ENCODE measurements at regions not wholly inside any gene's neighbourhood (a gene's known extent, or its start where the extent isn't known, plus 50 kb on each side); places are given as distances from the start of the nearest gene placed in this dataset.

- BruUV-seq (replicated peaks), result no TSS peak
- intact Hi-C loops (cut with micrococcal nuclease), result no loop called here
- FAIRE-seq (no peak), DNase-seq (ENCODE audit: low read depth, low spot score) (no peak)
- H2AFZ ChIP-seq (ENCODE audit: low read depth, low read length), result no peak overlapping the region
- CTCF ChIA-PET, result no interaction called here
- no peak overlapping the region for H3K4me3 ChIP-seq (replicated peaks in 1 of 3; ENCODE audit: insufficient read depth in 1 of 3, low read depth in 1 of 3, low read length in 3 of 3)
- H3K27me3 ChIP-seq (ENCODE audit: control insufficient read depth in 2 of 2, insufficient read depth in 2 of 2, low read length in 2 of 2), result no peaks in the 10 kb centered on the region
- no peaks in the 10 kb centered on the region for H3K79me2 ChIP-seq (ENCODE audit: control insufficient read depth, insufficient read depth, low read length)
- dilution Hi-C loops (cut with MboI; ENCODE audit: extremely low pct_ligation_motif_present, low sequenced_read_pairs), result no loop called here
- no peak overlapping the region for H3K9ac ChIP-seq (replicated peaks; ENCODE audit: extremely low read depth, insufficient read depth, low read length)
- POLR2A ChIA-PET, result no interaction called here
- H3K36me3 ChIP-seq (ENCODE audit: control insufficient read depth in 2 of 2, extremely low read depth in 1 of 2, insufficient read depth in 2 of 2, low read length in 2 of 2), result no peaks in the 10 kb centered on the region
- no peaks in the 10 kb centered on the region for H3K4me1 ChIP-seq (ENCODE audit: control insufficient read depth, extremely low read depth, insufficient read depth, low read length)
- H4K20me1 ChIP-seq (replicated peaks; ENCODE audit: control insufficient read depth, extremely low read depth, insufficient read depth, low read length), result no peaks in the 10 kb centered on the region
- H3K4me2 ChIP-seq (ENCODE audit: insufficient read depth, low read length), result no peak overlapping the region
- no peak overlapping the region for H3K27ac ChIP-seq (ENCODE audit: insufficient read depth, low read depth, low read length)
- no peaks in the 10 kb centered on the region for H3K9me3 ChIP-seq (replicated peaks; ENCODE audit: control insufficient read depth, insufficient read depth, low read length)
- H3K9me1 ChIP-seq (replicated peaks; ENCODE audit: control insufficient read depth, extremely low read depth, insufficient read depth, low read length), result no peaks in the 10 kb centered on the region
- TF ChIP-seq GATA2 (IDR thresholded peaks at IDR 0.05; ENCODE audit: insufficient read depth, insufficient read length, low read depth, low read length) (no peak), POLR2AphosphoS5 (IDR thresholded peaks at IDR 0.05; ENCODE audit: insufficient read depth, low read depth, low read length) (no peak), FOS (IDR thresholded peaks at IDR 0.05; ENCODE audit: borderline replicate concordance, insufficient read depth, low read length) (no peak), POLR2A (IDR thresholded peaks at IDR 0.05; ENCODE audit: low read depth, low read length) (no peak), EZH2 (IDR thresholded peaks at IDR 0.05; ENCODE audit: borderline replicate concordance, low read depth, low read length, severe bottlenecking) (no peak), MYC (IDR thresholded peaks at IDR 0.05; ENCODE audit: low read depth, low read length) (no peak), JUN (IDR thresholded peaks at IDR 0.05; ENCODE audit: borderline replicate concordance, insufficient read depth, insufficient read length, low read depth) (no peak)
Observed at GRCh38 chrX:65941775-65942174, 98.1 kb downstream of the VSIG4 start.

DNA sequence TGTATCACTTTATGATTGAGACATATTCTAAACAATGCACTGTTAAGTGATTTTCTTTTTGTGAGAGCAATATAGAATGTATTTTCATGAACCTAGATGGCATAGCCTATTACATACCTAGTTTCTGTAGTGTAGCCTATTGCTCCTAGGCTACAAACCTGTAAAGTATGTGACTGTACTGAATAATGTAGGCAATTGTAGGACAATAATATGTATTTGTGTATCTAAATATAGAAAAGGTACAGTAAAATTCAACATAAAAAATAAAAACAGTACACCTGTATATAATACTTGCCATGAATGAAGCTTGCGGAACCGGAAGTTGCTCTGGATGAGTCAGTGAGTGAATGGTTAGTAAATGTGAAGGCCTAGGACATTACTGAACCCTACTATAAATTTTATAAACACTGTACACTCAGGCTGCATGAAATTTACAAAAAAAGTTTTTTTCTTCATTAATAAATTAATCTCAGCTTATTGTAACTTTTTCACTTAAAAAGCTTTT lies 106.7 kb downstream of the VSIG4 start:
- ChIA-PET POLR2A (no interaction called here), CTCF (no interaction called here)
- Histone ChIP-seq H4K20me1 (replicated peaks; ENCODE audit: control insufficient read depth, extremely low read depth, insufficient read depth, low read length) (no peaks in the 10 kb centered on the region), H3K9me1 (replicated peaks; ENCODE audit: control insufficient read depth, extremely low read depth, insufficient read depth, low read length) (no peaks in the 10 kb centered on the region), H3K4me1 (ENCODE audit: control insufficient read depth, extremely low read depth, insufficient read depth, low read length) (no peaks in the 10 kb centered on the region), H3K79me2 (ENCODE audit: control insufficient read depth, insufficient read depth, low read length) (no peaks in the 10 kb centered on the region), H3K9ac (replicated peaks; ENCODE audit: extremely low read depth, insufficient read depth, low read length) (no peak overlapping the region), H3K4me2 (ENCODE audit: insufficient read depth, low read length) (no peak overlapping the region), H3K4me3 (replicated peaks in 1 of 3; ENCODE audit: insufficient read depth in 1 of 3, low read depth in 1 of 3, low read length in 3 of 3) (no peak overlapping the region), H3K27ac (ENCODE audit: insufficient read depth, low read depth, low read length) (no peak overlapping the region), H3K36me3 (ENCODE audit: control insufficient read depth in 2 of 2, extremely low read depth in 1 of 2, insufficient read depth in 2 of 2, low read length in 2 of 2) (no peaks in the 10 kb centered on the region), H3K9me3 (replicated peaks; ENCODE audit: control insufficient read depth, insufficient read depth, low read length) (no peaks in the 10 kb centered on the region), H3K27me3 (ENCODE audit: control insufficient read depth in 2 of 2, insufficient read depth in 2 of 2, low read length in 2 of 2) (no peaks in the 10 kb centered on the region), H2AFZ (ENCODE audit: low read depth, low read length) (no peak overlapping the region)
- TF ChIP-seq MYC (IDR thresholded peaks at IDR 0.05; ENCODE audit: low read depth, low read length), result no peak
- no peak for TF ChIP-seq FOS (IDR thresholded peaks at IDR 0.05; ENCODE audit: borderline replicate concordance, insufficient read depth, low read length)
- TF ChIP-seq, protein P1, sequence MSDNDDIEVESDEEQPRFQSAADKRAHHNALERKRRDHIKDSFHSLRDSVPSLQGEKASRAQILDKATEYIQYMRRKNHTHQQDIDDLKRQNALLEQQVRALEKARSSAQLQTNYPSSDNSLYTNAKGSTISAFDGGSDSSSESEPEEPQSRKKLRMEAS (IDR thresholded peaks at IDR 0.05; ENCODE audit: insufficient read depth, insufficient read length), result no peak
- TF ChIP-seq, protein P2, sequence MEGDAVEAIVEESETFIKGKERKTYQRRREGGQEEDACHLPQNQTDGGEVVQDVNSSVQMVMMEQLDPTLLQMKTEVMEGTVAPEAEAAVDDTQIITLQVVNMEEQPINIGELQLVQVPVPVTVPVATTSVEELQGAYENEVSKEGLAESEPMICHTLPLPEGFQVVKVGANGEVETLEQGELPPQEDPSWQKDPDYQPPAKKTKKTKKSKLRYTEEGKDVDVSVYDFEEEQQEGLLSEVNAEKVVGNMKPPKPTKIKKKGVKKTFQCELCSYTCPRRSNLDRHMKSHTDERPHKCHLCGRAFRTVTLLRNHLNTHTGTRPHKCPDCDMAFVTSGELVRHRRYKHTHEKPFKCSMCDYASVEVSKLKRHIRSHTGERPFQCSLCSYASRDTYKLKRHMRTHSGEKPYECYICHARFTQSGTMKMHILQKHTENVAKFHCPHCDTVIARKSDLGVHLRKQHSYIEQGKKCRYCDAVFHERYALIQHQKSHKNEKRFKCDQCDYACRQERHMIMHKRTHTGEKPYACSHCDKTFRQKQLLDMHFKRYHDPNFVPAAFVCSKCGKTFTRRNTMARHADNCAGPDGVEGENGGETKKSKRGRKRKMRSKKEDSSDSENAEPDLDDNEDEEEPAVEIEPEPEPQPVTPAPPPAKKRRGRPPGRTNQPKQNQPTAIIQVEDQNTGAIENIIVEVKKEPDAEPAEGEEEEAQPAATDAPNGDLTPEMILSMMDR (IDR thresholded peaks at IDR 0.05; ENCODE audit: extremely low read depth in 1 of 2, insufficient read depth in 1 of 2, low read depth in 1 of 2, low read length in 2 of 2), result no peak
- no peak for TF ChIP-seq EZH2 (IDR thresholded peaks at IDR 0.05; ENCODE audit: borderline replicate concordance, low read depth, low read length, severe bottlenecking)
- no peak for TF ChIP-seq JUN (IDR thresholded peaks at IDR 0.05; ENCODE audit: borderline replicate concordance, insufficient read depth, insufficient read length, low read depth)
- no peak for TF ChIP-seq GATA2 (IDR thresholded peaks at IDR 0.05; ENCODE audit: insufficient read depth, insufficient read length, low read depth, low read length)
- intact Hi-C loops (cut with micrococcal nuclease), result no loop called here
- no peak for FAIRE-seq
- dilution Hi-C loops (cut with MboI; ENCODE audit: extremely low pct_ligation_motif_present, low sequenced_read_pairs), result no loop called here
- DNase-seq (ENCODE audit: low read depth, low spot score), result no peak
- no TSS peak for BruUV-seq (replicated peaks)
